ENCODE measurements at regions not wholly inside any gene's neighbourhood (a gene's known extent, or its start where the extent isn't known, plus 50 kb on each side); places are given as distances from the start of the nearest gene placed in this dataset.

GRCh38 chr19:31562966-31563612, 213.9 kb upstream of the TSHZ3 start:
- H3K36me3 ChIP-seq, result no peaks in the 10 kb centered on the region
- no peaks in the 10 kb centered on the region for H3K27me3 ChIP-seq
- H3K9me3 ChIP-seq, result no peaks in the 10 kb centered on the region
- ATAC-seq (ENCODE audit: low FRiP score in 2 of 2), result no peak
- 89 to 92% methylated on average over 25 of the region's 25 CpGs for WGBS, 2 donors
- TF ChIP-seq EP300 (IDR thresholded peaks at IDR 0.05) (no peak), CTCF (IDR thresholded peaks at IDR 0.05) (no peak), POLR2A (IDR thresholded peaks at IDR 0.05) (no peak), POLR2AphosphoS5 (IDR thresholded peaks at IDR 0.05) (no peak)
- no peak overlapping the region for H3K4me3 ChIP-seq
- H3K27ac ChIP-seq, result no peak overlapping the region
- DNase-seq, result peak in 1 of 2 donors; percentile 48
- H3K4me1 ChIP-seq, result no peaks in the 10 kb centered on the region

- no peaks in the 10 kb centered on the region for H3K36me3 ChIP-seq
- DNase-seq (no peak), ATAC-seq (ENCODE audit: low FRiP score in 2 of 2) (no peak)
- no peak overlapping the region for H3K4me3 ChIP-seq
- TF ChIP-seq CTCF (IDR thresholded peaks at IDR 0.05) (no peak), EP300 (IDR thresholded peaks at IDR 0.05) (no peak), POLR2A (IDR thresholded peaks at IDR 0.05) (no peak), POLR2AphosphoS5 (IDR thresholded peaks at IDR 0.05) (no peak)
- H3K27ac ChIP-seq, result no peak overlapping the region
- no peaks in the 10 kb centered on the region for H3K9me3 ChIP-seq
- 77 to 90% methylated on average over 9 to 11 of the region's 11 CpGs for WGBS, 2 donors
- H3K4me1 ChIP-seq, result no peaks in the 10 kb centered on the region
- no peaks in the 10 kb centered on the region for H3K27me3 ChIP-seq
Measured at GRCh38 chr19:31567776-31568175, 218.5 kb upstream of the TSHZ3 start.

GRCh38 chr19:31568724-31569123, 219.5 kb upstream of the TSHZ3 start:
- 81 to 89% methylated on average over 5 to 6 of the region's 6 CpGs for WGBS, 2 donors
- Histone ChIP-seq H3K4me3 (no peak overlapping the region), H3K36me3 (no peaks in the 10 kb centered on the region), H3K9me3 (no peaks in the 10 kb centered on the region), H3K4me1 (no peaks in the 10 kb centered on the region), H3K27ac (no peak overlapping the region), H3K27me3 (no peaks in the 10 kb centered on the region)
- DNase-seq, result no peak
- no peak for TF ChIP-seq CTCF (IDR thresholded peaks at IDR 0.05)
- no peak for ATAC-seq (ENCODE audit: low FRiP score in 2 of 2)

GRCh38 chr19:31570718-31571117, 221.5 kb upstream of the TSHZ3 start:
- DNase-seq (no peak), ATAC-seq (ENCODE audit: low FRiP score in 2 of 2) (no peak)
- H3K9me3 ChIP-seq, result no peaks in the 10 kb centered on the region
- H3K27me3 ChIP-seq, result no peaks in the 10 kb centered on the region
- TF ChIP-seq EP300 (IDR thresholded peaks at IDR 0.05), result no peak
- TF ChIP-seq POLR2A (IDR thresholded peaks at IDR 0.05), result no peak
- TF ChIP-seq POLR2AphosphoS5 (IDR thresholded peaks at IDR 0.05), result no peak
- no peaks in the 10 kb centered on the region for H3K36me3 ChIP-seq
- no peak overlapping the region for H3K4me3 ChIP-seq
- H3K4me1 ChIP-seq, result no peaks in the 10 kb centered on the region
- no peak overlapping the region for H3K27ac ChIP-seq
- WGBS, 2 donors, result 71 to 76% methylated on average over 4 of the region's 4 CpGs

- Histone ChIP-seq H3K27me3 (no peaks in the 10 kb centered on the region), H3K4me1 (no peaks in the 10 kb centered on the region), H3K4me3 (no peak overlapping the region), H3K27ac (no peak overlapping the region), H3K36me3 (no peaks in the 10 kb centered on the region), H3K9me3 (no peaks in the 10 kb centered on the region)
- WGBS, 2 donors, result 75 to 80% methylated on average over 11 of the region's 11 CpGs
- no peak for TF ChIP-seq EP300 (IDR thresholded peaks at IDR 0.05)
- no peak for TF ChIP-seq CTCF (IDR thresholded peaks at IDR 0.05)
- TF ChIP-seq POLR2A (IDR thresholded peaks at IDR 0.05), result no peak
- TF ChIP-seq POLR2AphosphoS5 (IDR thresholded peaks at IDR 0.05), result no peak
- no peak for DNase-seq
- no peak for ATAC-seq (ENCODE audit: low FRiP score in 2 of 2)
Measured at GRCh38 chr19:31572102-31572975, 223.1 kb upstream of the TSHZ3 start.

Data from upper lobe of left lung (tissue), 6 donors.